CD4-positive, alpha-beta T cell treated with Interleukin-10 for 1 hour (primary cell): ENCODE measurements at regions not wholly inside any gene's neighbourhood (a gene's known extent, or its start where the extent isn't known, plus 50 kb on each side); places are given as distances from the start of the nearest gene placed in this dataset.

Source experiments
- DNase-seq: peaks from one replicate; pipeline ENCODE4 v3.0.0-alpha.2; 2020

DNA sequence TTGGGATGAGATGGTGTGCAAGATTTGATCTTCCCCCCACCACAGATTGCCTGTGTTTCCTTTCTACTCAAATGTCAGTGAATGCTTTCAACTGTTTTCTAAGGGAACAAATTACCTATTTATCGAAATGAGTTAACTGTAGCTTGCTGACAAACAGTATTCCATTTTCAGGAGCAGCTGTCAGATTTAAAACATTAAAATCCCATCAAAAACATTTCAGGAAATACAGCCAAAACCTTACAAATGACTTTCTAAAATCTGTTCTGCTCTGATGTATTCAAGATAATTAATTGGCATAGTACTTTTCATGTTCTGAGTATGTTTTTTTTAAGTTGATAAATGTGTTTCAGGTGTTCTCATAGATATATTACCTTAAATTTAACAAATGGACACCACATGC, 158.0 kb upstream of the DMRTA1 start:
- DNase-seq, result no peak

DNA sequence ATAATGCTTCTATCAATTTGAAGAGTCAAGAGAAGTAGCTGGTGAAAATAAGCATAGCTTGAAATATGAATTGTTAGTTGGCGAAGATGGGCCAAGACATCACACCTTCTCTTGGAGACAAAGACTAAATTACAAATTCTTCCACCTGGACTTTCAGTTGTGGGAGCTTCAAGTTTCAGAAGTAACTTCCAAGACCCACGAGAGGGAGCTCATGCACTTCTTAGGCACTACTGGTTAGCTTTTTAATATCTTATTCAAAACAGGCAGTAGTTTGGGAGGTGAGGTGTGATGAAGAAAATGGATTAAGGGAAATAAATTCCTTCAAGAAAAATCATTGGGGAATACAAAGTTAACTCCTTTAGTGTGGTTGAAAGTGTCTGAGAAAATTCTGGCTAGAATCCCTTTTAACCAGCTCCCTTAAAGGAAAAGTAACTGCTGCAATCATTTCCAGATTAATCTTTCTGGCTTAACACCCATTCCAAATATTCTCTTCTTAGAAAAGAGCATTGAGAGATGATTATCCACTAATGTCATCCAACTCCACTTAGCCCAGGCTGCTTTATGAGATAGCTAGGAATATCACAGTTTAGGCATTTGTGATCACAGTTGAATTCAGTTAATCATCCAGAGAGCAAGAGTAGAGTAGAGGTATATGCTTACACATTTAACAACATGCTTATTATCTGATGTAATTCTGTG, 139.5 kb upstream of the DMRTA1 start:
- DNase-seq, result peak; percentile 13

DNA sequence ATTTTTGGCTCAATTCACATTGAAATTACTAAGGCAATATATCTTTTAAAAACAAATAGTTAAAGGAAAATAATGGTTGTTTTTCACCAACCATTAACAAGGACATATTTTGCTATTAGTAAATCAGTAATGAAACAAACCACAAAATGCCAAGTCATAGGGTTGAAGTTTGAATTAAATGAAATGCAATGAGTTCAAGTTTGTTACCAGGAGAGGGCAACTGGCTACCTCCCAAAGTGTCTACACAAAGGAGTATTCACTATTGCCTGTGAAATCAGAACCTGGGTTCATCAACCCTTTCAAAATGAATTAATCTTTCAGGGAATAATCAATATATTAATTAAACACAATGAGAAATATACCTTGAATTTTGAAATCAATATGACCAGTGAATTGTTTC, 138.4 kb upstream of the DMRTA1 start:
- no peak for DNase-seq

DNA sequence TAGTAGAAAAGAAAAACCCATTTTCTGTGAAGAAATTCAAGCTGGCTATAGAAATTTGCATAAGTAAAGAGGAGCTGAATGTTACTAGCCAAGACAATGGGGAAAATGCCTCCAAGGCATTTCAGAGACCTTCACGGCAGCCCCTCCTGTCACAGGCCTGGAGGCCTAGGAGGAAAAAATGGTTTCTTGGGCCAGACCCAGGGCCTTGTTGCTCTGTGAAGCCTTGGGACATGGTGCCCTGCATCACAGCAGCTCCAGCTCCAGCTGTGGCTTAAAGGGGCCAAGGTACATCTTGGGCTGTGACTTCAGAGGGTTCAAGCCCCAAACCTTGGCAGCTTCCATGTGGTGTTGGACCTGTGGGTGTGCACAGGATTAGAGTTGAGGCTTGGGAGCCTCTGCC, 130.0 kb upstream of the DMRTA1 start:
- DNase-seq, result no peak

DNA sequence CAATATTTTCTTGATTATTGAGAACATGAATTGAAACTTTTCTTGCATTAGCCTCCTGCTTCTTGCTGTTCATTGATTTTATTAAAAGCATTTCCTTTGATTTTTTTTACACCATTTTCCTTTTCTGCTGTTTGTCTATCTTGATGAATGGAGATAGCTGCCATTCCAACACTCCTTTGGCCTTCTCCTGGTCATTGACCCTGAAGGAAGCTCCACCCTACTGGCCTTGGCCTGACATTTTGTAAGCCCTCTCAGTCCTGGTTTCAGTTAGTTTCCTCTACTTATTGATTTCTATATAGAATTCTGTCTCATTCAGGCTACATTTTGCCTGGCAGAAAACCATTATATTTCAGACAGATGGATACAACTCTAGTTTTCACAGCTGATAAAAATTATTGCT, 115.1 kb upstream of the DMRTA1 start:
- no peak for DNase-seq

DNA sequence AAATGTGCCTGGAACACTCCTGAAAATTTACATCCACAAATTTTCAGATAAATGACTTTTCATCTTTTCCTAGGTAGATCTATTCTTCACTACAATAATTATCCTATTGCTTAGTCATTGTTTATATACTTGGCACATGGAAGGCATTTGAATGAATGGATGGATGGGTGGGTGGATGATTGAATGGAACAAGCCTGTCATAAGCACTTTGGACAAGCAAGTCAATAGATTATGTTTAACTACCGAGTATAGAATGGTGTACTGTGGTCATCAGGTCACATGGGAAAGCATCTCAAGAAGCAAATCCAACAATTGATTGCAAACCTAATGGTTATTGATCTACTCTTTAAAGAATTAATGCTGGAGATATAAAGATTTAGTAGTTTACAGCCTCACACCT, 114.4 kb upstream of the DMRTA1 start:
- DNase-seq, result no peak

DNA sequence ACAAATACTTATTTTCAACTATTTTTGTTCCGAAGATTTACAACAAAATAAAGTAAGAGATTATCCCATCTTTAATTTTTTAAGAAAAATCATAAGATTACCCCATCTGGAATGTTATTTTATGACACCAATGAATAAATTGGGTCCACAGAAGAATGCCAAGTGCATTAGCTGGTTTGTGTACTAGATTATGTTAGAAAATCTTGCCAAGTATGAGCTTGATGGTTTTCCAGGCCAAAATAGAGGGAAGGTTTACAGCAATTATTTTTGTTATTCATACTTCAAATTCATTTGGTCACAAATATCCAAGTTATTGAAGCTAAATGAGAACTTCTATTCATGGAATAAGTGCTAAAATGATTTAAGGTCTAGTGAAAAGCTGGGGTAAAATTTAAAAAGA, 109.4 kb upstream of the DMRTA1 start:
- DNase-seq, result no peak

DNA sequence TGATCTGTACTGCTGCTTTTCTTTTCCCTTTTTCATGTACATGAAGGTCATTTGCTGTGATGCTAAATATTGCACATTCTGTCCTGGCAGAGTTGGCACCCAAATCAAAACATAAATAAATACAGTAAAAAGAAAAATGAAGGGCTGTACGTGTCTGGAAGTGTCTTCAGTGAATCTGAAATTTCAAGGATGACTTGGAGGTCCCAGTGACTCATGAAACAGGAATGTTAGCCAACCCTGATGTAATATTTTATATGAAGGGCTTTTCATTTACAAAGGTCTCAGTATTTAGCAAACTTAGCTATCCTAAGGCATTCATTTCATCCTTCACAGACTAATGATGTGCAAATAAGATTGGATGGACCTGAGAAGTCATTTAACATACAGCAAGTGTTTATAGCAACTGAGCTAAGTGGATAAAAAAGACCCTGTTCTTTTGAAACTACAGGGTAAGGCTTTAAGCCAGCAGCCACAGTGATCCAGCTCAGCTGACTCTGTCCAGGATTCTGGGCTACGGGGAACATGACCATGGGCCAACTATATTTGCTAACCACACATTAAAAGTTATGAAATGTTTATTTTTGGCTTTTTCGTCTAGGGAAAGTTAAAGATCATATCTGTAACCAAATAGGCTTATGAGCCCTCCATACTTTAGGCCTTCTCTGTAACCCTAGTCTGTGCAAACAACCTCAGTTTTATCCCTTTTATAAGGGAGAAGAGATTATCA, 104.0 kb upstream of the DMRTA1 start:
- no peak for DNase-seq

DNA sequence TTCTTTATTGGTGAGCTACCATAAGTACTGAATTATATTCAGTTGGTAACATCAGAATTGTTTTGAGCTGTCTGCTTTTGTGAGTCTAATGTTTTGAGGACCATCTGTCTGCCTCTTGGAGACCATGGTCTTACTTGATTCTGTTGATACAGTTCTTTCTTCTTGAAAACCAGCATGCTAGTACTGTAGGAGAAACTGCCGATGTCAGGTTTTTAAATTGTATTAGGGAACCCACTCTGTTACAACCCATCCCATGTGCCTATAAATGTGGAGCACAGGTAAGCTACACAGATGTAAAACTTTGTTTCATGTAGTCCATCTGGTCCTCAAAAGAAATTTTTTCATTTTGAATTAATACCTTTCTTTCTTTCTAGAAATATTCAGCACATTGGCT, 103.4 kb upstream of the DMRTA1 start:
- DNase-seq, result no peak

DNA sequence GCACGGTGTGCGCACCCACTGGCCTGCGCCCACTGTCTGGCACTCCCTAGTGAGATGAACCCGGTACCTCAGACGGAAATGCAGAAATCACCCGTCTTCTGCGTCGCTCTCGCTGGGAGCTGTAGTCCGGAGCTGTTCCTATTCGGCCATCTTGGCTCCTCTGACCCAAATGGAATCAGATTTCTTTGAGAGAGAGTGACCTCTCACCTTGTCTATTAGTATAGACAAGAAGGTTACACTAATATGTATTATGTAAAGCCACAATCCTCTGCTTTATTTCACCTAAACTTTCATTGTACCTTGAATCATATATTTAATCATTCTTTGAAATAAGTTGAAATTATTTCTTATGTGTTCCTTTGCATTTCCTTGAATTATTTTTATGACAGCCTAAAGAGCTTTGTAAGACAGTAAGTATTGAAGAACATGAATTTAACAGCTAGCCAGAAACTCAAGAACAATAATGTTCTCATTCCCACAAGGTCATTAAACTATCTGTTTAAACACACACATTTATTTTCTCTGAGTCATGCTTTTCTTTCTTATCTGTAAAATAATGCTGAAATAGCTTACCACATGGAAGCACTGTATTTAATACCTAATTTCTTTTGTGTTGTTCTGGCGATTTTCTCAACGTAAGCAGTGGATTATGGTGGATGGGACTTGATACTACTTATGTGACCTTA, 91.8 kb upstream of the DMRTA1 start:
- no peak for DNase-seq

DNA sequence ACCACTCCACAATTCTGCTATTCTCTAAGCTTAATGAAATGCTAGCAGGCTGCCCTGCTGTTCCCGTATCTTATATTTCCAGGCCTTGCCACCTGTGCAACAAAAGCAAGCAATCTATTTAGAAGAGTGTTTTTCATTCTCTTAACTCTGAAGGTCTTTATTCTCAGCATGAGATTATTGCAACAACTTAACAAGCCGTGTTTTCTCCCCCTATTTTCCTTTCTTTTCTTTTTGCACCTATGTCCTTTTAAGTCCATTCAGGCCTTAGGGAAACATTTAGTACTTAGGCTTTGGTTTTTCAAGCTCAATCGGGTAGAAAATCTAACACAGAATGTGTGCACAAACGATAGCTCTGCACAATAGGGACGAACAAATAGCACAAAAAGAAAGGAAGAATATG, 89.6 kb upstream of the DMRTA1 start:
- no peak for DNase-seq

DNA sequence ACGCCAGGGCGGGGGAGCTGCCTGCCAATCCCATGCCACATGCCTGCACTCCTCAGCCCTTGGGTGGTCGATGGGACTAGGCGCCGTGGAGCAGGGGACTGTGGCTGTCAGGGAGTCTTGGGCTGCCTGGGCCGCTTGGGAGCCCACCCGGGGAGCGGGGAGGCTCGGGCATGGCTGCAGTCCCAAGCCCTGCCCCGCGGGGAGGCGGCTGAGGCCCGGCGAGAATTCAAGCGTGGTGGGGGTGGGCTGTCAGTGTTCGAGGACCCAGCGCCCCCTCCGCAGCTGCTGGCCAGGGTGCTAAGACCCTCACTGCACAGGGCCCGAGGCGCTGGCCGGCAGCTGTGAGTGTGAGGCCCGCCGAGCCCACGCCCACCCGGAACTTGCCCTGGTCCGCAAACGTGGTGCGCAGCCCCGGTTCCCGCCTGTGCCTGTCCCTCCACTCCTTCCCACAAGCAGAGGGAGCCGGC, 83.2 kb upstream of the DMRTA1 start:
- DNase-seq, result no peak

DNA sequence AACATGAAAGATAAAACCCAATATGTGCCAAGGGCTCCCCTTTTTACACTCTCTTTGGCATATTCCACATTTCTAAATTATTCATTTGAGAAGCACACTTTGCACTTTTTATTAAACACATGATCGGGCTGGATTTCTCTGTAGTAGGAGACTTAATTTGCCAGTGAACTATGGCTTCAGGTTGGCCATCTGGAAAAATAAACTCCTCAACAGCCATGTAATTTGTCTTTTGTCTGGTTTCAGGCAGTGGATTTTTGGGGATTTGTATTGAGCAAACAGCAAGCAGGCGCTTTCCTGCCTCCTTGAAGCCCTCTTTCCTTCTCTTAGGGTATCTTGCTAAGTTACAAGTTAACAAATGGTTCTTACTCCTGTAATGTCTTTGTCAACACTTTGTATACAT, 73.0 kb upstream of the DMRTA1 start:
- DNase-seq, result no peak

DNA sequence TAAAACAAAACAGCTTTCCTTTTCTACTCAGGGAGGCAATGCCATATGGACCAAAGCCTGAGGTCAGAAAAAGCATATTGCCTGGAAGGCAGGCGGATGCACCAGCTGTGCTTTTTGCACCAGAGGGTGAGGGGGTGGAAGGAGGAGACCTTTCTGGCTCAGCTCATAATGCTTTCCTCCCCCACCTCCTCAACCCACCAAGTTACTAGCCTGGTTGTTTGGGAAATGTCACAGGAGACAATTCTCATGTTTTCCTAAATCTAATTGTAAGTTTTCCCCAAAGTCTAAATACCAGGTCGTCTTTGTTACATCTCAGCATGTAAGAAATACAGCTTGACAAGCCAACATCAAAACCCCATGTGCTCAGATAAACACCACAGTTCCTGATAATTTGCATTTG, 72.6 kb upstream of the DMRTA1 start:
- no peak for DNase-seq

DNA sequence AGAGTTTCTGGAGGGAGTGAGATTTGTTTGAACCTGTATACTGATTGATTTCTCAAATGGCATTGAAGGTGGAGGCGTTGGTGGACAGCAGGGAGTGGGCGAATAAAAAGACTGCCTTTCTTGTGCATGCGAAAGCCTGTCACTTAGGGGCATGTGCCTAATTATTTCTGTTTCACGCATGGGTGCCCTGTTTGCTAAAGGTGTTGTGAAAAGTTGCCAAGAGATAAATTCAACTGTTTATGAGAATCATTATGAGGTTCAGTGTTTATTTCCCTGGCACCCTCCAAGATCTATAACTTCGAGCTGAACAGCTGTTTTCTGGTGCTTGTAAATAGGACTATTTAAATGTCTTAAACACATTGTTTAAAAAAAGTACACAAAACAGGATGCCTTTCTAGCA, 67.4 kb upstream of the DMRTA1 start:
- no peak for DNase-seq

DNA sequence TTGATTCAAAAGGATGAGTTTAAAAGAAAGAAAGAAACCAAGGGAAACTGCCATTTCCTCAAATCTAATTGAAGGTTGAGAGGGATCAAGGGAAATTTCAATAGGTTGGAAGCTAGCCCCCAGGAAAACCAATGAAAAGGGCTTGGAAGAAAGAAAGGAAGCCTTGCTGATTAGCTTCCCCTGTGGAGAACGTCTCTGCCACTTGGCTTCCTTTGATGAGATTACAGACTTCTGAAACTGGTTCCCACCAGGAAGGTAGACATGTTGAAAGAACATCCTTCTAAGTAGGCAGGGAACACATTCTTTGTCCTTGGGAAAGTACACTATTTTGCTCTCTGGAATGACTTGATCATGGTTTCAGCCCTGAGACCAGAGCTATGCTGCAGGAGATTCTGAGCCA, 65.5 kb upstream of the DMRTA1 start:
- DNase-seq, result no peak

DNA sequence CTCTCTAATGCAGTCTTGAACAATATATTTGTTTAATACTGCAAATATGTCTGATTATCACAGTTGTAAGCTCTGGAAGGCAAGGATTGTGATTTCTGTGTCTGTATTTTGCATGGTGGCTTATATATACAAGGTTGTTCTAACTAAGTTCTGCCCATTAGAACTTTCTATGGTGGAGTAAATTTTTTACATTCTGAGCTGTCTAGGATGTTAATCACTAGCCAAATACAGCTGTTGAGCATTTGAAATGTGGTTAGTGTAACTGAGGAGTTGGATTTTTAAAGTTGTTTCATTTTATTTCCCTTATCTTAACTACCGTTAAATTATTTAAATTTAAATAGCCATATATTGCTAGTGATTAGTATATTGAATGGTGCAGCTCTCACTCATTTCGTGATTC, 64.3 kb upstream of the DMRTA1 start:
- DNase-seq, result no peak

DNA sequence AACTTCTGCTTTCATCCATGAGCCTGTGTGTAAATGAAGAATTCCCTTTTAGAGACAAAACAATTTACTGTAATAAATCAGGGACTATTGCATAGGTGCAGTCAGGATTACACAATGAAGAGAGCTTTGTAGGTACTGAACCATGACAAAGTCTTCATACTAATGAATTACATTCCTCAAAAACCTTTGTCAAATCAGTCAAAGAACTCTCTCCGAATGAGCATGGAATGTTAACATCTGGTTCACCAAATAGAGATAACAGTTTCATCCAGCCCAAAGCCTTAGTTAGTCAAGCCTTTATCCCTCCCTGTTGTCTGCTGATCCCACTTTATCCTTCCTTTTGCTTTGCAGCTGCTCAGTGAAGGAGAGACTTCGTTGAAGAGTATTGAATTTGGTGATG, 62.9 kb upstream of the DMRTA1 start:
- DNase-seq, result no peak

DNA sequence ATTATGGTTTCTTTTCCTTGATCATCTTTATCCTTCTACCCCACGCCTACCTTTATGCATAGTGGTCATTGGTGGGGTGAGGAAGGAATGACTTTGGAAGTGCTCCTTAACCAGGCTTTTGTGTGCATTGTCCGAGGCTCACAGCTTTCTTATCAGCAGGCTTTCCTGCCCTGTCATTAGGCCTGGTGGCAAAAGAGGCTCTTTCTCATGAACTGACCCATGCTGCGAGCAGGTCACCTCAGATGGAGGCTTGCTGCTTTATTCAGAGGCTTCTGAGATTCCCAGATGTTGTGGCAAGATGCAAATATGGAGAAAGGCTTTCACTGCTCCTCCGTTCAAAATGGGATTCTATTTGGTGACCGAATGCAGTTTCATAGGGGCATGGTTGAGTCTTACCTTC, 57.4 kb upstream of the DMRTA1 start:
- DNase-seq, result no peak

DNA sequence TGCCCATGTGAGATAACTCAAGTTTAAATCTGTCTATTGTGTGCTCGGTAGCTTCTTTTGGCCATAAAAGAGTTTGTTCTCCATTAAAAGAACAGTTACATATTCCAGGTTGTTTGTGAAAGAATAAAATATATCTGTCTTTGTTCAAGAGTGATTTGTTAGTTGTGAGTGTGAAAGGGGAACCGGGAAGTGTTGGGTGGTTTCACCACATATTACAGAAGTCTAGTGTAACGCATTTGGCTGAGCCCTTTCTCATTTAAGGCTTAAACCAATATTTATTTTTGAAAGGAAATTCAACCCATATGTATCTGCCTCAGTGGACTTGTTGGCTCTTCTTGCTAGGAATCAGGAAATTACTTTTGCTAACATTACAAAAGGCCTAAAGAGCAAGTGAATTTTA, 54.1 kb upstream of the DMRTA1 start:
- DNase-seq, result no peak

DNA sequence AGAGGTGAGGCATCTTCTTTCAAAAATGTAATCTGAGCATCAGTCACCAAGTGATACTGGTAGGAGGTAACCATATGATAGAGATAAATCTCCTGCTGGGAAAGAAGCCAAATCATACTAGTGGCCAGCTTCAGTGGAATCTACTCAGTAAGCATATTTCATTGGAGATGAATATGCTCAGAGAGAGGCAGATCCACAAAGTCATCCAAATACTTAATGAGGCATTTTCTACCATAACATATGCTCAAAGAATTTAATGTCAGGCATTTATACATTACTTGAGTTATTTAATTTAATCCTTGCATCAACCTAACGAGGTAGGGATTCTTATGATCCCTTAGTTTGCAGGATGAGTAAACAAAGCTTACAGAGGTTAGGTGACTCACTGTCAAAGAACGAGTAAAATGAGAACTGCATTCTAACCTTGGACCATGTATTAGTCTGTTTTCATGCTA, 50.9 kb upstream of the DMRTA1 start:
- DNase-seq, result no peak
